Panc1 (cell line): ENCODE measurements at regions not wholly inside any gene's neighbourhood (a gene's known extent, or its start where the extent isn't known, plus 50 kb on each side); places are given as distances from the start of the nearest gene placed in this dataset.

Source experiments
- POLR2AphosphoS5 ChIP-seq: IDR thresholded peaks from 2 replicates; pipeline ENCODE4 v1.6.1; 2012; ENCODE audit warnings: mild to moderate bottlenecking, low read depth, low read length, moderate library complexity
- TF ChIP-seq, protein P1 (sequence below): fragments of 450-650 bp; IDR thresholded peaks from 2 replicates; pipeline ENCODE4 v1.5.1; 2017; ENCODE audit warnings: mild to moderate bottlenecking

DNA sequence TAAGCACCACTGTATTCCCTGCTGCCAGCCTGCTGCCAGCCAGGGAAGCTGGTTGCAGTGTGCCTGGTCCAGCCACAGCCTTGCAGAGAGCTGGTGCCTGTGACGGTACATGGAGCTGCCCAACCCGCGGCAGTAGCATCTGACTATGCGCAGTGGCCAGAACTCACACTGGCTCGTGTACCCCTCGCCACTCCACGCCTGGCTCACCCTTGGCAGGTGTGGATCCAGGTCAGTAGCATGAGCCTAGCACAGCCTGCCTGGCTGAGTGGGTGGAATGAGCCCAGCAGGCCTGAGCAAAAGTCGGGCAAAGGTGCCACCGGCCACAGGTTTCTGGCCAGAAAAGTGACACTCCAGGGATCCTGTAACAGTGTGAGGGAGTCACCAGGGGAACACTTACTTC is 361.7 kb upstream of the MAP3K7 start:
- TF ChIP-seq, protein P1, sequence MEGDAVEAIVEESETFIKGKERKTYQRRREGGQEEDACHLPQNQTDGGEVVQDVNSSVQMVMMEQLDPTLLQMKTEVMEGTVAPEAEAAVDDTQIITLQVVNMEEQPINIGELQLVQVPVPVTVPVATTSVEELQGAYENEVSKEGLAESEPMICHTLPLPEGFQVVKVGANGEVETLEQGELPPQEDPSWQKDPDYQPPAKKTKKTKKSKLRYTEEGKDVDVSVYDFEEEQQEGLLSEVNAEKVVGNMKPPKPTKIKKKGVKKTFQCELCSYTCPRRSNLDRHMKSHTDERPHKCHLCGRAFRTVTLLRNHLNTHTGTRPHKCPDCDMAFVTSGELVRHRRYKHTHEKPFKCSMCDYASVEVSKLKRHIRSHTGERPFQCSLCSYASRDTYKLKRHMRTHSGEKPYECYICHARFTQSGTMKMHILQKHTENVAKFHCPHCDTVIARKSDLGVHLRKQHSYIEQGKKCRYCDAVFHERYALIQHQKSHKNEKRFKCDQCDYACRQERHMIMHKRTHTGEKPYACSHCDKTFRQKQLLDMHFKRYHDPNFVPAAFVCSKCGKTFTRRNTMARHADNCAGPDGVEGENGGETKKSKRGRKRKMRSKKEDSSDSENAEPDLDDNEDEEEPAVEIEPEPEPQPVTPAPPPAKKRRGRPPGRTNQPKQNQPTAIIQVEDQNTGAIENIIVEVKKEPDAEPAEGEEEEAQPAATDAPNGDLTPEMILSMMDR = no peak
- no peak for TF ChIP-seq POLR2AphosphoS5
